Lung (tissue), 11 donors: ENCODE measurements at regions not wholly inside any gene's neighbourhood (a gene's known extent, or its start where the extent isn't known, plus 50 kb on each side); places are given as distances from the start of the nearest gene placed in this dataset.
A peak's percentile ranks its signal among the peaks of the same experiment; 100 is the strongest.

Experiments used
- ATAC-seq: fragments of 200-7000 bp; cut with Tn5 transposase; one replicate; pipeline ENCODE4 v1.9.1; 2020; ENCODE audit warnings: moderate number of reproducible peaks; ENCODE audit not compliant: insufficient read depth, low FRiP score
- DNase-seq, 3 donors: peaks; one replicate each; pipeline ENCODE4 v3.0.0-alpha.2; 2013 to 2017
- H3K27ac ChIP-seq, 2 donors: one replicate each; pipeline ENCODE4 v1.5.1; 2013; ENCODE audit warnings: mild to moderate bottlenecking in 2 of 2, moderate library complexity in 2 of 2, control low read depth in 1 of 2, inconsistent platforms in 1 of 2, low read depth in 1 of 2, low read length in 1 of 2
- H3K27me3 ChIP-seq, 3 donors: one replicate each; pipeline ENCODE4 v1.5.1; 2013; ENCODE audit warnings: low read length in 2 of 3; ENCODE audit not compliant: control insufficient read depth in 3 of 3, insufficient read depth in 3 of 3
- H3K36me3 ChIP-seq, 4 donors: one replicate each; pipeline ENCODE4 v1.5.1; 2013; ENCODE audit warnings: low read length in 4 of 4, mild to moderate bottlenecking in 1 of 4, moderate library complexity in 1 of 4; ENCODE audit not compliant: control insufficient read depth in 4 of 4, insufficient read depth in 4 of 4
- H3K4me1 ChIP-seq, 5 donors: one replicate each; pipeline ENCODE4 v1.5.1; 2013; ENCODE audit warnings: low read length in 5 of 5, mild to moderate bottlenecking in 2 of 5, moderate library complexity in 1 of 5; ENCODE audit not compliant: control insufficient read depth in 5 of 5, insufficient read depth in 5 of 5
- H3K4me3 ChIP-seq: one replicate; pipeline ENCODE4 v1.5.1; 2013; ENCODE audit warnings: mild to moderate bottlenecking, control low read depth, moderate library complexity
- H3K9ac ChIP-seq, 2 donors: one replicate each; pipeline ENCODE4 v1.5.1; 2013; ENCODE audit warnings: low read length in 2 of 2, control low read depth in 1 of 2; ENCODE audit not compliant: insufficient read depth in 1 of 2
- H3K9me3 ChIP-seq, 4 donors: one replicate each; pipeline ENCODE4 v1.5.1; 2013; ENCODE audit warnings: low read length in 3 of 4, mild to moderate bottlenecking in 1 of 4, moderate library complexity in 1 of 4; ENCODE audit not compliant: control insufficient read depth in 4 of 4, insufficient read depth in 3 of 4
- CTCF ChIP-seq: IDR thresholded peaks from 2 replicates; pipeline ENCODE4 v1.5.1; 2012; ENCODE audit warnings: mild to moderate bottlenecking; ENCODE audit errors: control extremely low read depth, extremely low read depth
- WGBS, 2 donors: extraction: QIAGEN DNeasy Blood & Tissue Kit; methylation state at CpG; one replicate each; pipeline ENCODE4 v1.1.7; 2013; 5-methylcytosine and 5-hydroxymethylcytosine counted together
- donor health status: control.
- donor health status: control.
- donor health status: Bipolar disorder and iron deficiency.
- donor health status: healthy.
- donor health status: DM: yes; HTN: yes; CAD: no.

GRCh38 chr6:120945905-120946594 is 388.2 kb downstream of the TBC1D32 start:
- Histone ChIP-seq H3K4me1 (no peaks in the 10 kb centered on the region), H3K27ac (no peak overlapping the region), H3K27me3 (no peaks in the 10 kb centered on the region), H3K36me3 (no peaks in the 10 kb centered on the region), H3K9ac (no peak overlapping the region), H3K9me3 (no peaks in the 10 kb centered on the region), H3K4me3 (no peak overlapping the region)
- ATAC-seq (no peak), DNase-seq (no peak)
- TF ChIP-seq CTCF: no peak
- WGBS, 2 donors: 76 to 80% methylated on average over 3 of the region's 3 CpGs

GRCh38 chr6:120938876-120939472 is 395.3 kb downstream of the TBC1D32 start:
- H3K36me3 ChIP-seq: no peaks in the 10 kb centered on the region
- 34 to 69% methylated on average over 3 of the region's 3 CpGs for WGBS, 2 donors
- H3K4me1 ChIP-seq: no peaks in the 10 kb centered on the region
- no peak overlapping the region for H3K4me3 ChIP-seq
- no peak overlapping the region for H3K27ac ChIP-seq
- no peaks in the 10 kb centered on the region for H3K27me3 ChIP-seq
- DNase-seq: no peak
- peak; percentile 27 for ATAC-seq
- no peak overlapping the region for H3K9ac ChIP-seq
- H3K9me3 ChIP-seq: no peaks in the 10 kb centered on the region
- no peak for TF ChIP-seq CTCF

GRCh38 chr6:120938164-120938875 is 396.0 kb downstream of the TBC1D32 start:
- Histone ChIP-seq H3K27ac (no peak overlapping the region), H3K9ac (no peak overlapping the region), H3K27me3 (no peaks in the 10 kb centered on the region), H3K4me1 (no peaks in the 10 kb centered on the region), H3K4me3 (no peak overlapping the region), H3K9me3 (no peaks in the 10 kb centered on the region), H3K36me3 (no peaks in the 10 kb centered on the region)
- DNase-seq (no peak), ATAC-seq (no peak)
- no peak for TF ChIP-seq CTCF
- WGBS, 2 donors: 91 to 94% methylated on average over 1 of the region's 1 CpG
